SK-N-SH treated with all-trans-retinoic acid at 6 μM for 48 hours (cell line): ENCODE measurements at regions not wholly inside any gene's neighbourhood (a gene's known extent, or its start where the extent isn't known, plus 50 kb on each side); places are given as distances from the start of the nearest gene placed in this dataset.

Source experiments
- ATAC-seq: fragments of 200-7000 bp; cut with Tn5 transposase; 3 replicates; pipeline ENCODE4 v1.9.1; 2020; ENCODE audit warnings: mild to moderate bottlenecking, moderate library complexity
- BACH2 ChIP-seq: fragments of 250-450 bp; sonication (Bioruptor Pico); IDR thresholded peaks from 2 replicates; pipeline ENCODE4 v1.9.0; 2021; ENCODE audit warnings: mild to moderate bottlenecking, borderline replicate concordance
- CREB5 ChIP-seq: fragments of 250-450 bp; sonication (Bioruptor Pico); IDR thresholded peaks from 2 replicates; pipeline ENCODE4 v1.5.1; 2020; ENCODE audit warnings: low read depth, mild to moderate bottlenecking, moderate library complexity
- CSDC2 ChIP-seq: fragments of 250-450 bp; sonication (Bioruptor Pico); IDR thresholded peaks from 2 replicates; pipeline ENCODE4 v1.5.0; 2020; ENCODE audit warnings: mild to moderate bottlenecking, moderate library complexity
- CSRNP3 ChIP-seq: fragments of 250-450 bp; sonication (Bioruptor Pico); IDR thresholded peaks from 2 replicates; pipeline ENCODE4 v1.5.1; 2021; ENCODE audit warnings: mild to moderate bottlenecking, moderate library complexity
- ESRRG ChIP-seq: fragments of 250-450 bp; sonication (Bioruptor Pico); IDR thresholded peaks from 2 replicates; pipeline ENCODE4 v1.6.1; 2021; ENCODE audit warnings: mild to moderate bottlenecking
- GLIS3 ChIP-seq: fragments of 250-450 bp; sonication (Bioruptor Pico); IDR thresholded peaks from 2 replicates; pipeline ENCODE4 v1.5.0; 2020; ENCODE audit warnings: mild to moderate bottlenecking, moderate library complexity
- OSR1 ChIP-seq: fragments of 250-450 bp; sonication (Bioruptor Pico); IDR thresholded peaks from 2 replicates; pipeline ENCODE4 v1.8.0; 2022; ENCODE audit warnings: moderate library complexity, mild to moderate bottlenecking, inconsistent platforms
- PATZ1 ChIP-seq: fragments of 250-450 bp; sonication (Bioruptor Pico); IDR thresholded peaks from 2 replicates; pipeline ENCODE4 v1.8.0; 2020; ENCODE audit warnings: mild to moderate bottlenecking, moderate library complexity, borderline replicate concordance
- POU6F1 ChIP-seq: fragments of 250-450 bp; sonication (Bioruptor Pico); IDR thresholded peaks from 2 replicates; pipeline ENCODE4 v1.8.0; 2021; ENCODE audit warnings: low read depth, mild to moderate bottlenecking, moderate library complexity, borderline replicate concordance
- PPARA ChIP-seq: fragments of 250-450 bp; sonication (Bioruptor Pico); IDR thresholded peaks from 2 replicates; pipeline ENCODE4 v1.5.0; 2020; ENCODE audit warnings: mild to moderate bottlenecking, borderline replicate concordance
- RARB ChIP-seq: fragments of 250-450 bp; sonication (Bioruptor Pico); IDR thresholded peaks from 2 replicates; pipeline ENCODE4 v1.8.0; 2021; ENCODE audit warnings: mild to moderate bottlenecking, moderate library complexity
- TOX ChIP-seq: fragments of 250-450 bp; sonication (Bioruptor Pico); IDR thresholded peaks from 2 replicates; pipeline ENCODE4 v1.8.0; 2021; ENCODE audit warnings: mild to moderate bottlenecking, moderate library complexity, borderline replicate concordance
- TSHZ2 ChIP-seq: fragments of 250-450 bp; sonication (Bioruptor Pico); IDR thresholded peaks from 2 replicates; pipeline ENCODE4 v1.5.0; 2020; ENCODE audit warnings: mild to moderate bottlenecking, moderate library complexity
- ZFP30 ChIP-seq: fragments of 450-650 bp; formaldehyde crosslinking; IDR thresholded peaks from 2 replicates; pipeline ENCODE4 v1.5.0; 2022; ENCODE audit warnings: mild to moderate bottlenecking, moderate library complexity
- ZNF565 ChIP-seq: fragments of 450-650 bp; formaldehyde crosslinking; conservative IDR thresholded peaks from 2 replicates; pipeline ENCODE4 v1.5.0; 2020; ENCODE audit warnings: low read depth, mild to moderate bottlenecking, moderate library complexity
- ZNF70 ChIP-seq: fragments of 450-650 bp; formaldehyde crosslinking; IDR thresholded peaks from 2 replicates; pipeline ENCODE4 v1.5.0; 2020; ENCODE audit warnings: mild to moderate bottlenecking, moderate library complexity
- ZNF8 ChIP-seq: fragments of 450-650 bp; formaldehyde crosslinking; IDR thresholded peaks from 2 replicates; pipeline ENCODE4 v1.5.0; 2020; ENCODE audit warnings: mild to moderate bottlenecking, moderate library complexity

GRCh38 chr6:151676460-151676945 lies 131.0 kb upstream of the ESR1 start:
- TF ChIP-seq BACH2 (CRISPR knock-in tag) (no peak), CSRNP3 (CRISPR knock-in tag) (no peak), CREB5 (CRISPR knock-in tag) (no peak), CSDC2 (CRISPR knock-in tag) (no peak), OSR1 (CRISPR knock-in tag) (no peak), RARB (CRISPR knock-in tag) (no peak), ZNF70 (CRISPR knock-in tag) (no peak), ZNF565 (CRISPR knock-in tag) (no peak), PPARA (CRISPR knock-in tag) (no peak), ZFP30 (CRISPR knock-in tag) (no peak)

GRCh38 chr6:151677404-151677803 lies 130.1 kb upstream of the ESR1 start:
- no peak for ATAC-seq
- TF ChIP-seq TSHZ2 (CRISPR knock-in tag), result no peak
- no peak for TF ChIP-seq PATZ1 (CRISPR knock-in tag)
- no peak for TF ChIP-seq ZNF8
- no peak for TF ChIP-seq CSRNP3 (CRISPR knock-in tag)
- TF ChIP-seq, all 23 proteins: peak for 0

More at GRCh38 chr6:151676460-151676945, 131.0 kb upstream of the ESR1 start:
- no peak for ATAC-seq

- ATAC-seq, result no peak
- TF ChIP-seq CREB5 (CRISPR knock-in tag), result no peak
- TF ChIP-seq ZNF565 (CRISPR knock-in tag), result no peak
- TF ChIP-seq GLIS3, result no peak
- no peak for TF ChIP-seq ZNF70 (CRISPR knock-in tag)
- TF ChIP-seq TOX (CRISPR knock-in tag), result no peak
- TF ChIP-seq BACH2 (CRISPR knock-in tag), result no peak
- no peak for TF ChIP-seq POU6F1 (CRISPR knock-in tag)
- TF ChIP-seq ESRRG (CRISPR knock-in tag), result no peak
- TF ChIP-seq, all 23 proteins: peak for 0
These were observed 128.4 kb upstream of the ESR1 start for GRCh38 chr6:151679081-151679480.
